Uterus (tissue), 3 donors: ENCODE measurements at regions not wholly inside any gene's neighbourhood (a gene's known extent, or its start where the extent isn't known, plus 50 kb on each side); places are given as distances from the start of the nearest gene placed in this dataset.

Experiments used
- DNase-seq, 2 donors: peaks; one replicate each; pipeline ENCODE4 v3.0.0-alpha.2; 2019 to 2020
- H3K27ac ChIP-seq, 2 donors: fragments of 200-600 bp; sonication (generic); 1 replicate in 1 of 2; 2 replicates in 1 of 2; pipeline ENCODE4 v1.5.1; 2016 to 2018
- H3K27me3 ChIP-seq, 2 donors: fragments of 200-600 bp; sonication (generic); one replicate each; pipeline ENCODE4 v1.5.1; 2018 to 2019; ENCODE audit warnings: control low read depth in 1 of 2
- H3K36me3 ChIP-seq, 2 donors: fragments of 200-600 bp; sonication (generic); one replicate each; pipeline ENCODE4 v1.5.1; 2019; ENCODE audit warnings: control low read depth in 1 of 2
- H3K4me1 ChIP-seq, 2 donors: fragments of 200-600 bp; sonication (generic); one replicate each; pipeline ENCODE4 v1.5.1; 2018 to 2019; ENCODE audit warnings: control low read depth in 1 of 2
- H3K4me3 ChIP-seq, 2 donors: fragments of 200-600 bp; sonication (generic); 1 replicate in 1 of 2; 2 replicates in 1 of 2; pipeline ENCODE4 v1.5.1; 2018 to 2019; ENCODE audit warnings: mild to moderate bottlenecking in 1 of 2
- H3K9me3 ChIP-seq, 2 donors: fragments of 200-600 bp; sonication (generic); one replicate each; pipeline ENCODE4 v1.5.1; 2019; ENCODE audit warnings: control low read depth in 1 of 2
- POLR2A ChIP-seq, 2 donors: fragments of 450-650 bp; IDR thresholded peaks; one replicate each; pipeline ENCODE4 v1.6.1; 2016; ENCODE audit warnings: antibody characterized with exemption in 2 of 2, mild to moderate bottlenecking in 1 of 2, moderate library complexity in 1 of 2
- intact Hi-C: fragments of 100-400 bp; cut with DNase I; formaldehyde crosslinking; loops from one replicate; pipeline ENCODE4 v1.15.1; 2023; ENCODE audit warnings: low total_unique reads
- TF ChIP-seq, protein P1 (sequence below), 4 experiments: fragments of 200-600 bp in 2 of 4; fragments of 450-650 bp in 2 of 4; sonication (generic) in 2 of 4; IDR thresholded peaks; one replicate each; pipeline ENCODE4 v1.5.1; 2016 to 2019; ENCODE audit warnings: antibody characterized with exemption in 4 of 4, mild to moderate bottlenecking in 2 of 4, moderate library complexity in 1 of 4
- donor health status: DM: yes; HTN: yes; CAD: no.

DNA sequence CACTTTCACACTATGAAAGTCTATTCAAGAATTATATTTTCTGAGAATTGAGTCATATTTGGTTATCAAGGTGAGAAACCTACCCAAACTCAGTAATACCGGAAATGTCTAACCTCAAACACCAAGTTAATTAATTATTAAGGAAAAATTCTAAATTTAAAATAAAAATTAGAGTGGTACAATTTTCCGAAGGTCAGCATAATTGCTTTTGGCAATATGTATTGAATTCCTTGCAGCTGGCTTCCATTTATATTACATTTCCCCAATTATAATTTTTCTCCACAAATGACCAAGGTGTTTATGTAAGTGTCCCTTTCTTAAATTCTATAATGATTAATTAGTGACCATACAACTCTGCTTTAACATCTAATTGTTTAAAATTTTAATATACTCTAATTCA is 316.0 kb upstream of the IRAK1BP1 start:
- intact Hi-C loops = no loop called here

DNA sequence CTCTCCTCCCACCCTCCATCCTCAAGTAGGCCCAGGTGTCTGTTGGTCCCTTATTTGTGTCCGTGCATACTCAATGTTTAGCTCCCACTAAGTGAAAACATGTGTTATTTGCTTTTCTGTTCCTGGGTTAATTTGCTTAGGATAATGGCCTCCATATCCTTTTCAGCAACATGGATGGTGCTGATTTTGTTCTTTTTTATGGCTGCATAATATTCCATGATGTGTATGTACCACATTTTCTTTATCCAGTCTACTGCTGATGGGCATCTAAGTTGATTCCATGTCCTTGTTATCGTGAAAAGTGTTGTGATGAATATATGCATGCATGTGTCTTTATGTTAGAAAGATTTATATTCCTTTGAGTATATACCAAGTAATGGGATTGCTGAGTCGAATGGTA is 314.9 kb upstream of the IRAK1BP1 start:
- DNase-seq = no peak
- intact Hi-C loops = no loop called here
- H3K36me3 ChIP-seq = no peaks in the 10 kb centered on the region
- no peaks in the 10 kb centered on the region for H3K4me1 ChIP-seq
- H3K27me3 ChIP-seq = no peaks in the 10 kb centered on the region
- no peak overlapping the region for H3K4me3 ChIP-seq
- H3K9me3 ChIP-seq = no peaks in the 10 kb centered on the region
- TF ChIP-seq, protein P1, sequence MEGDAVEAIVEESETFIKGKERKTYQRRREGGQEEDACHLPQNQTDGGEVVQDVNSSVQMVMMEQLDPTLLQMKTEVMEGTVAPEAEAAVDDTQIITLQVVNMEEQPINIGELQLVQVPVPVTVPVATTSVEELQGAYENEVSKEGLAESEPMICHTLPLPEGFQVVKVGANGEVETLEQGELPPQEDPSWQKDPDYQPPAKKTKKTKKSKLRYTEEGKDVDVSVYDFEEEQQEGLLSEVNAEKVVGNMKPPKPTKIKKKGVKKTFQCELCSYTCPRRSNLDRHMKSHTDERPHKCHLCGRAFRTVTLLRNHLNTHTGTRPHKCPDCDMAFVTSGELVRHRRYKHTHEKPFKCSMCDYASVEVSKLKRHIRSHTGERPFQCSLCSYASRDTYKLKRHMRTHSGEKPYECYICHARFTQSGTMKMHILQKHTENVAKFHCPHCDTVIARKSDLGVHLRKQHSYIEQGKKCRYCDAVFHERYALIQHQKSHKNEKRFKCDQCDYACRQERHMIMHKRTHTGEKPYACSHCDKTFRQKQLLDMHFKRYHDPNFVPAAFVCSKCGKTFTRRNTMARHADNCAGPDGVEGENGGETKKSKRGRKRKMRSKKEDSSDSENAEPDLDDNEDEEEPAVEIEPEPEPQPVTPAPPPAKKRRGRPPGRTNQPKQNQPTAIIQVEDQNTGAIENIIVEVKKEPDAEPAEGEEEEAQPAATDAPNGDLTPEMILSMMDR (IDR thresholded peaks at IDR 0.05) = no peak
- TF ChIP-seq POLR2A (IDR thresholded peaks at IDR 0.05) = no peak
- H3K27ac ChIP-seq = no peak overlapping the region

More for the DNA sequence above, 316.0 kb upstream of the IRAK1BP1 start:
- no peaks in the 10 kb centered on the region for H3K9me3 ChIP-seq
- TF ChIP-seq POLR2A (IDR thresholded peaks at IDR 0.05) = no peak
- TF ChIP-seq, protein P1 (IDR thresholded peaks at IDR 0.05) = no peak
- no peaks in the 10 kb centered on the region for H3K27me3 ChIP-seq
- H3K36me3 ChIP-seq = no peaks in the 10 kb centered on the region
- H3K27ac ChIP-seq = no peak overlapping the region
- no peak for DNase-seq
- H3K4me3 ChIP-seq = no peak overlapping the region
- no peaks in the 10 kb centered on the region for H3K4me1 ChIP-seq

DNA sequence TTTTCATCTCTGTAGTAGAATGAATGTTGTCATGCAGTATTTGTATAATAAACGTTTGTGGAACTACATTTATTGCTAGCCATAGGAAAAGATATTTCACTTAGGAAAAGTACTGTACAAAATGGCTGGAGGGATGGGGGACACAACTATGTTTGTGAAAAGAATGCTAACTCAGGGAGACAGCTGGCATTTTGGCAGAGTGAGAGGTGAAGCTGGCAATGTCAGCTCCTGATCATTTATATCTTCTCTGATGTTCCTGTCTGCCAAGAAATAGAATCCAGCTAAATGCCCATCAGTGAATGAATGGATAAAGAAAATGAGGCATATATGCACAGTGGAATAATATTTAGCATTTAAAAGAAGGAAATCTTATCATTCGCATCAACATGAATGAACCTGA is 313.0 kb upstream of the IRAK1BP1 start:
- Histone ChIP-seq H3K36me3 (no peaks in the 10 kb centered on the region), H3K4me3 (no peak overlapping the region), H3K9me3 (no peaks in the 10 kb centered on the region), H3K27me3 (no peaks in the 10 kb centered on the region), H3K27ac (no peak overlapping the region), H3K4me1 (no peaks in the 10 kb centered on the region)
- TF ChIP-seq, protein P1 (IDR thresholded peaks at IDR 0.05) = no peak
- no peak for TF ChIP-seq POLR2A (IDR thresholded peaks at IDR 0.05)
- intact Hi-C loops = no loop called here
- DNase-seq = no peak

DNA sequence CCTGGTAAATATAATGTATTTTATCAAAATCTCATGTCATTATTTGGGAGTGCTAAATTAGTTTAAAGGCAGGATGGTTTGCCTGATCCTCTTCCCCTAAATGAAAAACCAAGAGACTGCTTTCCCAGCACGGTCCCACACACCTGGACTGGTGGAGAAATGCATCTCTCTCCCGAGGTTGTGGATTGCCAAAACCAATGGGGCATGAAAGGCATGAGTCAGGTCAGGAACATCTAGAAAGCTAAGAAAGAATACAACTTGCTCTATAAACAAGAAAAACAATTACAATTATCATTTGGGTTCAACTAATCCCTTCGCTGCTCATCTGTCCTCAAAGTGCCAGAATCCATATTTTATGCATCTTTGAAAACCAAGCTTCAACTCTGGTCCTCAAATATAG is 308.3 kb upstream of the IRAK1BP1 start:
- Histone ChIP-seq H3K4me3 (no peak overlapping the region), H3K9me3 (no peaks in the 10 kb centered on the region), H3K4me1 (no peaks in the 10 kb centered on the region), H3K27ac (no peak overlapping the region), H3K27me3 (no peaks in the 10 kb centered on the region), H3K36me3 (no peaks in the 10 kb centered on the region)
- no peak for DNase-seq
- intact Hi-C loops = no loop called here
- TF ChIP-seq, protein P1 (IDR thresholded peaks at IDR 0.05) = no peak
- no peak for TF ChIP-seq POLR2A (IDR thresholded peaks at IDR 0.05)

DNA sequence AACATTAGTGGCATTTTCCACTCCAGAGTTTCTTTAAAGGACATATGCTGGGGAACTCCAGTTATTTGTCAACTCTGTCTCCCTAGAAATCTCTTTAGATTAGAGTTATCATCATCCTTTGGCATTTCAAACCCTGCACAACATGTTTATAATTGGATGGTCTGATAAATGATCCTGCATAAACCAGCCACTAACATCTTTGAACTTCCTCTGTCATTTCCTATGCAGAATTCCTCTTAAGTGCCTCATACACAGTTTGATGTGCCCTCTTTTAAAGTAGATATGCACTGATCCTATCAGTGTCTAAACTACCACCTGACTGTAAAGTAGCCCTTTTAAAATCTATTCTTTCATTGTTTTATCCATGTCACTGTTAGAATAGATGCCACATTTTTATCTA is 306.3 kb upstream of the IRAK1BP1 start:
- Histone ChIP-seq H3K27ac (no peak overlapping the region), H3K4me3 (no peak overlapping the region), H3K9me3 (no peaks in the 10 kb centered on the region), H3K27me3 (no peaks in the 10 kb centered on the region), H3K36me3 (no peaks in the 10 kb centered on the region), H3K4me1 (no peaks in the 10 kb centered on the region)
- TF ChIP-seq POLR2A (IDR thresholded peaks at IDR 0.05) = no peak
- TF ChIP-seq, protein P1 (IDR thresholded peaks at IDR 0.05) = no peak
- intact Hi-C loops = no loop called here
- DNase-seq = no peak
